WTC11 (cell line): ENCODE measurements at regions not wholly inside any gene's neighbourhood (a gene's known extent, or its start where the extent isn't known, plus 50 kb on each side); places are given as distances from the start of the nearest gene placed in this dataset.

Experiments used
- CREB1 ChIP-seq: sonication (generic); formaldehyde crosslinking; IDR thresholded peaks from 2 replicates; pipeline ENCODE4 v1.8.0; 2023; ENCODE audit warnings: mild to moderate bottlenecking, missing genetic modification reagents
- ETV6 ChIP-seq: sonication (generic); formaldehyde crosslinking; IDR thresholded peaks from 2 replicates; pipeline ENCODE4 v1.8.1; 2022; ENCODE audit warnings: mild to moderate bottlenecking, missing genetic modification reagents
- GABPB1 ChIP-seq: sonication (generic); formaldehyde crosslinking; IDR thresholded peaks from 2 replicates; pipeline ENCODE4 v1.8.1; 2023; ENCODE audit warnings: mild to moderate bottlenecking, missing genetic modification reagents
- IRF2 ChIP-seq: sonication (generic); formaldehyde crosslinking; IDR thresholded peaks from 2 replicates; pipeline ENCODE4 v1.8.0; 2022; ENCODE audit warnings: low read depth, missing genetic modification reagents, borderline replicate concordance
- NFATC4 ChIP-seq: fragments of 250-450 bp; sonication (Bioruptor Pico); IDR thresholded peaks from 2 replicates; pipeline ENCODE4 v1.9.0; 2021; ENCODE audit warnings: mild to moderate bottlenecking
- NR1H2 ChIP-seq: sonication (generic); formaldehyde crosslinking; IDR thresholded peaks from 2 replicates; pipeline ENCODE4 v1.9.0; 2021; ENCODE audit warnings: mild to moderate bottlenecking, moderate library complexity, missing genetic modification reagents
- ZNF423 ChIP-seq: fragments of 250-450 bp; sonication (Bioruptor Pico); IDR thresholded peaks from 2 replicates; pipeline ENCODE4 v2.1.2; 2022; ENCODE audit warnings: mild to moderate bottlenecking, moderate library complexity
- TF ChIP-seq, protein P1 (sequence below): sonication (generic); formaldehyde crosslinking; IDR thresholded peaks from 2 replicates; pipeline ENCODE4 v1.8.0; 2022; ENCODE audit warnings: missing genetic modification reagents
- TF ChIP-seq, protein P2 (sequence below): fragments of 200-600 bp; IDR thresholded peaks from 2 replicates; pipeline ENCODE4 v1.8.0; 2022; ENCODE audit warnings: antibody characterized with exemption
- TF ChIP-seq, protein P3 (sequence below): sonication (generic); formaldehyde crosslinking; IDR thresholded peaks from 2 replicates; pipeline ENCODE4 v1.8.1; 2023; ENCODE audit warnings: mild to moderate bottlenecking, missing genetic modification reagents, moderate library complexity
- TF ChIP-seq, protein P4 (sequence below): fragments of 250-450 bp; sonication (Bioruptor Pico); IDR thresholded peaks from 2 replicates; pipeline ENCODE4 v1.8.0; 2021; ENCODE audit warnings: mild to moderate bottlenecking

DNA sequence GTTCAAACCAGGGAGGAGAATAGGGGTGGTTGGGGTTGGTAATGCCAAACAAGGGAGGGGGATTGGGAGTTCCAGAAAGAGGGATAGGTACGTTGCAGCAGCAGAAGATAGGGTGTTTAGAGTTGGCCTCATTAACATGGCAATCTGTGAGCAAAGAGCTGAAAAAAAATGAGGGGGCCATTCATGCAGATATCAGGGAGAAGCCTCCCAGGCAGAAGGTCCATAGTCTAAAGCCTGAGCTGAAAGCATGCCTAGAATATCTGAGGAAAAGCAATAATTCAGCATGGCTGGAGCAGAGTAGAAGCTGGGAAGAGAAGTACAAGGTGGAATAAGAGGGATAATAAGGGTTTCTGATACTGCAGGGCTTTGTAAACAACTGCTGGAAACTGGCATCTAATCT, 550.9 kb upstream of the LCORL start:
- no peak for TF ChIP-seq ETV6 (CRISPR knock-in tag)
- no peak for TF ChIP-seq CREB1 (CRISPR knock-in tag)
- TF ChIP-seq IRF2 (CRISPR knock-in tag), result no peak
- TF ChIP-seq, protein P1, sequence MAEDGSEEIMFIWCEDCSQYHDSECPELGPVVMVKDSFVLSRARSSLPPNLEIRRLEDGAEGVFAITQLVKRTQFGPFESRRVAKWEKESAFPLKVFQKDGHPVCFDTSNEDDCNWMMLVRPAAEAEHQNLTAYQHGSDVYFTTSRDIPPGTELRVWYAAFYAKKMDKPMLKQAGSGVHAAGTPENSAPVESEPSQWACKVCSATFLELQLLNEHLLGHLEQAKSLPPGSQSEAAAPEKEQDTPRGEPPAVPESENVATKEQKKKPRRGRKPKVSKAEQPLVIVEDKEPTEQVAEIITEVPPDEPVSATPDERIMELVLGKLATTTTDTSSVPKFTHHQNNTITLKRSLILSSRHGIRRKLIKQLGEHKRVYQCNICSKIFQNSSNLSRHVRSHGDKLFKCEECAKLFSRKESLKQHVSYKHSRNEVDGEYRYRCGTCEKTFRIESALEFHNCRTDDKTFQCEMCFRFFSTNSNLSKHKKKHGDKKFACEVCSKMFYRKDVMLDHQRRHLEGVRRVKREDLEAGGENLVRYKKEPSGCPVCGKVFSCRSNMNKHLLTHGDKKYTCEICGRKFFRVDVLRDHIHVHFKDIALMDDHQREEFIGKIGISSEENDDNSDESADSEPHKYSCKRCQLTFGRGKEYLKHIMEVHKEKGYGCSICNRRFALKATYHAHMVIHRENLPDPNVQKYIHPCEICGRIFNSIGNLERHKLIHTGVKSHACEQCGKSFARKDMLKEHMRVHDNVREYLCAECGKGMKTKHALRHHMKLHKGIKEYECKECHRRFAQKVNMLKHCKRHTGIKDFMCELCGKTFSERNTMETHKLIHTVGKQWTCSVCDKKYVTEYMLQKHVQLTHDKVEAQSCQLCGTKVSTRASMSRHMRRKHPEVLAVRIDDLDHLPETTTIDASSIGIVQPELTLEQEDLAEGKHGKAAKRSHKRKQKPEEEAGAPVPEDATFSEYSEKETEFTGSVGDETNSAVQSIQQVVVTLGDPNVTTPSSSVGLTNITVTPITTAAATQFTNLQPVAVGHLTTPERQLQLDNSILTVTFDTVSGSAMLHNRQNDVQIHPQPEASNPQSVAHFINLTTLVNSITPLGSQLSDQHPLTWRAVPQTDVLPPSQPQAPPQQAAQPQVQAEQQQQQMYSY (CRISPR knock-in tag), result no peak
- TF ChIP-seq, protein P2, sequence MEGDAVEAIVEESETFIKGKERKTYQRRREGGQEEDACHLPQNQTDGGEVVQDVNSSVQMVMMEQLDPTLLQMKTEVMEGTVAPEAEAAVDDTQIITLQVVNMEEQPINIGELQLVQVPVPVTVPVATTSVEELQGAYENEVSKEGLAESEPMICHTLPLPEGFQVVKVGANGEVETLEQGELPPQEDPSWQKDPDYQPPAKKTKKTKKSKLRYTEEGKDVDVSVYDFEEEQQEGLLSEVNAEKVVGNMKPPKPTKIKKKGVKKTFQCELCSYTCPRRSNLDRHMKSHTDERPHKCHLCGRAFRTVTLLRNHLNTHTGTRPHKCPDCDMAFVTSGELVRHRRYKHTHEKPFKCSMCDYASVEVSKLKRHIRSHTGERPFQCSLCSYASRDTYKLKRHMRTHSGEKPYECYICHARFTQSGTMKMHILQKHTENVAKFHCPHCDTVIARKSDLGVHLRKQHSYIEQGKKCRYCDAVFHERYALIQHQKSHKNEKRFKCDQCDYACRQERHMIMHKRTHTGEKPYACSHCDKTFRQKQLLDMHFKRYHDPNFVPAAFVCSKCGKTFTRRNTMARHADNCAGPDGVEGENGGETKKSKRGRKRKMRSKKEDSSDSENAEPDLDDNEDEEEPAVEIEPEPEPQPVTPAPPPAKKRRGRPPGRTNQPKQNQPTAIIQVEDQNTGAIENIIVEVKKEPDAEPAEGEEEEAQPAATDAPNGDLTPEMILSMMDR, result no peak
- TF ChIP-seq, protein P3, sequence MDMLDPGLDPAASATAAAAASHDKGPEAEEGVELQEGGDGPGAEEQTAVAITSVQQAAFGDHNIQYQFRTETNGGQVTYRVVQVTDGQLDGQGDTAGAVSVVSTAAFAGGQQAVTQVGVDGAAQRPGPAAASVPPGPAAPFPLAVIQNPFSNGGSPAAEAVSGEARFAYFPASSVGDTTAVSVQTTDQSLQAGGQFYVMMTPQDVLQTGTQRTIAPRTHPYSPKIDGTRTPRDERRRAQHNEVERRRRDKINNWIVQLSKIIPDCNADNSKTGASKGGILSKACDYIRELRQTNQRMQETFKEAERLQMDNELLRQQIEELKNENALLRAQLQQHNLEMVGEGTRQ (CRISPR knock-in tag), result no peak
- no peak for TF ChIP-seq NFATC4 (CRISPR knock-in tag)
- TF ChIP-seq ZNF423 (CRISPR knock-in tag), result no peak
- TF ChIP-seq, protein P4, sequence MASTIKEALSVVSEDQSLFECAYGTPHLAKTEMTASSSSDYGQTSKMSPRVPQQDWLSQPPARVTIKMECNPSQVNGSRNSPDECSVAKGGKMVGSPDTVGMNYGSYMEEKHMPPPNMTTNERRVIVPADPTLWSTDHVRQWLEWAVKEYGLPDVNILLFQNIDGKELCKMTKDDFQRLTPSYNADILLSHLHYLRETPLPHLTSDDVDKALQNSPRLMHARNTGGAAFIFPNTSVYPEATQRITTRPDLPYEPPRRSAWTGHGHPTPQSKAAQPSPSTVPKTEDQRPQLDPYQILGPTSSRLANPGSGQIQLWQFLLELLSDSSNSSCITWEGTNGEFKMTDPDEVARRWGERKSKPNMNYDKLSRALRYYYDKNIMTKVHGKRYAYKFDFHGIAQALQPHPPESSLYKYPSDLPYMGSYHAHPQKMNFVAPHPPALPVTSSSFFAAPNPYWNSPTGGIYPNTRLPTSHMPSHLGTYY, result no peak
- TF ChIP-seq GABPB1 (CRISPR knock-in tag), result no peak
- TF ChIP-seq NR1H2 (CRISPR knock-in tag), result no peak
